Adrenal gland (tissue), 5 donors: ENCODE measurements at regions not wholly inside any gene's neighbourhood (a gene's known extent, or its start where the extent isn't known, plus 50 kb on each side); places are given as distances from the start of the nearest gene placed in this dataset.

Experiments
- CTCF ChIP-seq, 6 experiments: fragments of 450-650 bp in 4 of 6; fragments of 200-600 bp in 2 of 6; sonication (generic) in 1 of 6; IDR thresholded peaks; 1 replicate in 5 of 6; 2 replicates in 1 of 6; pipeline versions ENCODE4 v1.5.1 to v1.8.0; 2016 to 2021; ENCODE audit warnings: antibody characterized with exemption in 6 of 6, mild to moderate bottlenecking in 2 of 6, moderate library complexity in 1 of 6
- POLR2A ChIP-seq, 2 donors: fragments of 450-650 bp; IDR thresholded peaks; one replicate each; pipeline ENCODE4 v1.6.1; 2017; ENCODE audit warnings: antibody characterized with exemption in 2 of 2, mild to moderate bottlenecking in 2 of 2, moderate library complexity in 1 of 2
- donor health status: DM: no; HTN: no; CAD: no.

- TF ChIP-seq POLR2A (IDR thresholded peaks at IDR 0.05) (no peak), CTCF (IDR thresholded peaks at IDR 0.05) (no peak)
Observed at GRCh38 chr1:208766832-208767231, 522.6 kb upstream of the PLXNA2 start.
